AG20443 (cell line): ENCODE measurements at regions not wholly inside any gene's neighbourhood (a gene's known extent, or its start where the extent isn't known, plus 50 kb on each side); places are given as distances from the start of the nearest gene placed in this dataset.

Experiments used
- DNase-seq: peaks from one replicate; pipeline ENCODE4 v3.0.0; 2012; ENCODE audit warnings: low spot score, mixed read lengths

- DNase-seq, result no peak
Measured at GRCh38 chr10:29028486-29028885, 260.4 kb upstream of the LYZL1 start.

GRCh38 chr10:29030900-29031299, 258.0 kb upstream of the LYZL1 start:
- DNase-seq, result no peak

GRCh38 chr10:29032169-29032568, 256.7 kb upstream of the LYZL1 start:
- no peak for DNase-seq

GRCh38 chr10:29033311-29033940, 255.4 kb upstream of the LYZL1 start:
- no peak for DNase-seq

GRCh38 chr10:29034592-29034991, 254.3 kb upstream of the LYZL1 start:
- no peak for DNase-seq

GRCh38 chr10:29035721-29036120, 253.1 kb upstream of the LYZL1 start:
- no peak for DNase-seq

- DNase-seq, result no peak
Measured at GRCh38 chr10:29037348-29038113, 251.3 kb upstream of the LYZL1 start.

GRCh38 chr10:29039091-29039490, 249.8 kb upstream of the LYZL1 start:
- no peak for DNase-seq

GRCh38 chr10:29039677-29040189, 249.1 kb upstream of the LYZL1 start:
- peak; percentile 71 for DNase-seq

- DNase-seq, result peak; percentile 20
Measured at GRCh38 chr10:29041616-29042015, 247.3 kb upstream of the LYZL1 start.

GRCh38 chr10:29048506-29048905, 240.4 kb upstream of the LYZL1 start:
- DNase-seq, result no peak

GRCh38 chr10:29050081-29050480, 238.8 kb upstream of the LYZL1 start:
- no peak for DNase-seq

- DNase-seq, result no peak
Measured at GRCh38 chr10:29055101-29055500, 233.8 kb upstream of the LYZL1 start.

GRCh38 chr10:29056729-29057128, 232.1 kb upstream of the LYZL1 start:
- no peak for DNase-seq

GRCh38 chr10:29057822-29058331, 231.0 kb upstream of the LYZL1 start:
- peak; percentile 20 for DNase-seq

GRCh38 chr10:29063806-29064644, 224.8 kb upstream of the LYZL1 start:
- peak; percentile 17 for DNase-seq

- DNase-seq, result no peak
Measured at GRCh38 chr10:29064680-29065079, 224.2 kb upstream of the LYZL1 start.

- peak; percentile 24 for DNase-seq
Measured at GRCh38 chr10:29067161-29067560, 221.7 kb upstream of the LYZL1 start.

GRCh38 chr10:29067628-29068027, 221.2 kb upstream of the LYZL1 start:
- no peak for DNase-seq

- DNase-seq, result no peak
Measured at GRCh38 chr10:29068302-29068701, 220.6 kb upstream of the LYZL1 start.

GRCh38 chr10:29068966-29069365, 219.9 kb upstream of the LYZL1 start:
- DNase-seq, result no peak

- no peak for DNase-seq
Measured at GRCh38 chr10:29069941-29070340, 218.9 kb upstream of the LYZL1 start.
